GM18858 (cell line): ENCODE measurements at regions not wholly inside any gene's neighbourhood (a gene's known extent, or its start where the extent isn't known, plus 50 kb on each side); places are given as distances from the start of the nearest gene placed in this dataset.

Experiments
- ATAC-seq: cut with Tn5 transposase; IDR thresholded peaks from one replicate; pipeline ENCODE4 v1.9.1; 2021; ENCODE audit not compliant: unreplicated experiment

GRCh38 chr12:24561882-24562770 is 386.8 kb downstream of the BCAT1 start:
- ATAC-seq: no peak

GRCh38 chr12:24561411-24561871 is 387.5 kb downstream of the BCAT1 start:
- no peak for ATAC-seq

DNA sequence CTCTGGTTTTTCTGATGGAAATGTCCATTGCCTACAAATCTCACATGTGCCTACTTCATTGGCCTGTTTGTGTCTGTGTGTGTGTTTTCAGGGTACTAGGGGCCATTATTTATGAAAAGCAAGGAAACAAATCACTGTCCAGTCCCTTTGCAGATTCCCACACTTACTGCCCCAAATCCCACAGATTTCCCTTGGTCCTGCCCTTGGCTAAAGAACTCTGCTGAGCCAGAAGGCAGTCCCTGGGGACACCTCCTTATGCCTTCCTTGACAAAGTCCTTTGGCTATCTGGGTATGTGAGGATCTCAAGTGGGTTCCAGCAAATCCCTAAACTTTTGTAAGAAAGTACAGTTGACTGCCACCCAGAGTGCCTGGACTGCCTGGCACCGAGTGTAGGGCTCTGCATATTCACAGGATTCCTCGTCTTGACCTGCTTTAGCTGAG is 388.1 kb downstream of the BCAT1 start:
- ATAC-seq: no peak

DNA sequence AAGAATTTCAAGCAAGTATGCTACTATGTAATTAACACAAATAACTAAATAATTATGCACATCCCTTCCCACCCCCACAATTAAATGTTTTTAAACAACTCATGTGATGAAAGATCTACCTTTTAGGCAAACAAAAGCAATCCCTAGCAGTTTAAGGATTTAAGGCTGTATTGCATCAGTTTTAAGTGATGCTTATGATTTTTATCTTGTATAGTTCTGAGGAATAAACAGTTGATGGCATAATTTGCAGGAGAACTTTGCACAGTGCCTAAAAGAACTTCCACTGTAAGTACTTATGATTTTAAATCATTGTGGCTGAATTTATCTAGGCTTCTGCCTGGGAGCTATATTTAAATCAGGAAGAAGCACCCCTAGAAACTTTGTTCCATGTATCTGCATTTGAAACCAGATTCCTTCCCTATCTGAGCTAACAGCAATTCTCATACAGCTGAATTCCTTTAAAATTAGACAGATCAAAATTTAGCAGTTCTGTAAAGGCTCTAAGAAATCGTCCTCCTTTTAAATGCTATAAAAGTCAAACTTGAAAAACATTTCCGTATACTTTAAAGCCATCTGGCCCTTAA is 388.6 kb downstream of the BCAT1 start:
- no peak for ATAC-seq

- ATAC-seq: no peak
Measured at GRCh38 chr12:24557738-24558137, 391.2 kb downstream of the BCAT1 start.

GRCh38 chr12:24555730-24556129 is 393.2 kb downstream of the BCAT1 start:
- ATAC-seq: no peak

- ATAC-seq: no peak
Measured at GRCh38 chr12:24554612-24555295, 394.1 kb downstream of the BCAT1 start.

GRCh38 chr12:24553259-24553658 is 395.6 kb downstream of the BCAT1 start:
- ATAC-seq: no peak

DNA sequence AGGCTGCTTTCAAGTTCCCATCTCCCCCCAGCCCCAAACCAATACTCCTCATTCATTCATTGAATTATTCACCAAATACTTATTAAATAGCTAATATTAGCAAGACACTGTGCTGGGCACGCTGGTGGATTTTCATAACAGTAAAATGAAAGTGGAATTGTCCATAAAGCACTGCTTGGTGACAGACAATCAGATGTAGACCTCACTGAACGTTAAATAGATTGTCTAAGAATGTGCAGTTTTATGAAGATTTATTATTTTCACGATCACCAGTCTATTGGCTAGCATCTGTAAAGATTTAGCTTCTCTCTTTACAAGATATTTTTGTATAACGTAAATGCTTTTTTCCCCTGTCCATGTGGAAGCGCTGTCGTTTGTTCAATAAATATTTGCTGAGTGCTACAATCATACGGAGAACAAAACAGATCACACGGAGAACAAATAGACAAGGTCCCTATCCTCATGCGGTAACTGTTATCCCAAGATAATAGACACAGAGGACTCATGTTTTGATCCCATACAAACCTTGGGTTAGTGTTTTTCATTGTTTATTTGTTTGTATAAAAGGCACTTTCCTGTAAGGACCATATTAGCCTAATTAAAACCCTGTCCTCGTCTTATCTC is 397.6 kb downstream of the BCAT1 start:
- no peak for ATAC-seq

DNA sequence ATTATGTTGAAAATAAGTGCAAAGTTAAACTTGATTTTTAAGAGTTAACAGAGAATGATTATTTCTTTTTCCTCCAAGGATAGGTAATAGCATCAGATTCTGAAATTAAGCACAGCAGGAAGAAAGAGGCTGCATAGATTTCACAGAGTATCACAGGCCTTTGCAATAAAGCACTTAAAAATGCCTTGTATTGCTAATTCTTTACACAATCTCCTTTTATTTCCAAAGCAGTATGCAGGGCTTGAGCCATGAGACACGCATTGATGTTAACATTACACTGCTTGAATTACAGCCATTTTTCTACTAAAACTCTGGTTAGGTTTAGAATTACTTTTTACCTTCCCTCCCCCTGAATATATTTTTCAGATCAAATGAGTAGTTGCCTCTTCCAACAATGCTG is 398.3 kb downstream of the BCAT1 start:
- no peak for ATAC-seq

GRCh38 chr12:24546661-24547060 is 402.2 kb downstream of the BCAT1 start:
- no peak for ATAC-seq

- ATAC-seq: no peak
Measured at GRCh38 chr12:24546084-24546483, 402.8 kb downstream of the BCAT1 start.

DNA sequence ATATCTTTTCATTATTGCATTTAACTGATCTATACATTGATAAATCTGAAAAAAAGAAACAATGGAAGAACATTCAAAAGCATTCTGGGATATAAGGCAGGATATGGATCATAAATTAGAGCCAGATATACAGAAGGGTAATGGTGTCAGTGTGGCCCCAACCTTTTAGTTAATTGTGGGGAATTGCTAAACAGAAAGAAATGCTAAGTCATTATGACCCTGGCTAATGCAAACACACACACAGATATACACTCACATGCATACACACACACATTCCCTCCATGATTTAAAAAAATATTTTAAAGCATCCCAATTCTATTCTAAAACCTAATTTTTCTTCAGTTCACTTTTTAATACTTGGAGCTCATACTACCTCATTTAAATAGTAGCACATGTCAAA is 404.5 kb downstream of the BCAT1 start:
- ATAC-seq: no peak

- no peak for ATAC-seq
Measured at GRCh38 chr12:24541193-24541871, 407.6 kb downstream of the BCAT1 start.

- no peak for ATAC-seq
Measured at GRCh38 chr12:24539646-24540045, 409.3 kb downstream of the BCAT1 start.

DNA sequence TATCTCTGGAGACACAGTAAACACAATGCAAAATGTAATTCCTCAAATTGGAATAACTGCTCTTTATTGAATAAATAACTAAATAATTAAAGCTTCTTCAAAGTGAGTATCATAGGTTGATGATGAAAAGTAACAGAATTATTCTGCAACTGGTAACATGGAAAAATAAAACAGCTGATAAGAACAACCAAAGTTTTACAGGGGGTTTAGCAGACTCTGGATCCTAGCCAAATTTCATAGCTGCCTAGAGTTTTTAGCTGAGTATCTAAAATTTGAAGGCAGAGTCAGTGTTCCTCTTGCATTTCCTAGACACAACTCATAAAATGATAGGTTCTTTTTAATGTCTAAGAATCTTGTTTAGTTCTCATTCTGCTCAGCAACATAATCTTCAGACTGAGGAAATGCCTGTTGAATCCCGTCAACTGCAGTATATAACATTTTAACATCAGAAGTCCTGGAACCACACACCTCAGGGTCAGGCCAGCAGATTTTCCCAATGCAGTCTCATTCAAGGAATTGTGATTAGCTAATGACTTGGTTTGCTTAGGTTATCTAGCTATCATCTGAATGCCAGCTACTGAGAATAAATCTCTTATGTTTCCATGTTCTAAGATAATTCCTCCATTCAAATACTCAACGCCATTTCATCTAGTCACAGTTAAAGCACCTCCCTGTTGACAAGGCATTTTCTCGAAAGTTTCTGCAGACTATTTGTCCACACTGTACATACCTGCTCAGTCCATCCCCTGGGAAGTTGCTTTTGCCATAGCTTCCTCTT is 411.6 kb downstream of the BCAT1 start:
- ATAC-seq: no peak

DNA sequence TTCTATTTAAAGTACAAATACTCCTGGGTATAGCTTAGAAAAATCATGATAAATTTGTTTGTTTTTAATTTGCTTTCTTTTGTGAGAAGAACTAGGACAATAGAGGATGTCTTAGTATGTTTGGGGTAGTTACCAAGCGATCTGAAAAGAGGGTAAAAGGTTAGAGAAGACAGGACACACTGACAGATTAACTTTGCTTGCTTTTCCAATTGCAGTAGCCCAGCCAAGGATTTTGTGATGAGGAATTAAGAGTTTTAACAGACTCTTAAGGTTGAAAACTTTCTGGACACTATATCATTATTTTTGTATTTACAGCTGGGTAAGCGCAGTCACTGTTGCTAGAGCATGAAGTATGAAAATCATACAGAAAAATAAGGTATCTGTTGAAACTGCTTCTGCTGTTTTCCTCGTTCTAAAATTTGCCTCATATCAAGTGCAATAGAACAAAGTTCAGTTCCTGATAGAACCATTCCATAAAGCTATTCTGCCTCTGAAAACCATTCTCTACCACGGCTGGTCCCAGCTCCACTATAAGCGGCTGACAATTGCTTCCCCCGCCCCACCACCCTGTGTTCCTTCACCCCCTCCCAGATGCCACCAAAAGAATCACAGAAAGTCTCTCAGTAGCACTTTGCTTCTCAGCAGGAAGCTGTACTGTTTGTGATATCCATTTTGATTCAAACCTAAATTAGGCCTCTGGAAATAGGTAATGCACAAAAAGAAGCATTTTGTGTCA is 413.4 kb downstream of the BCAT1 start:
- ATAC-seq: no peak

DNA sequence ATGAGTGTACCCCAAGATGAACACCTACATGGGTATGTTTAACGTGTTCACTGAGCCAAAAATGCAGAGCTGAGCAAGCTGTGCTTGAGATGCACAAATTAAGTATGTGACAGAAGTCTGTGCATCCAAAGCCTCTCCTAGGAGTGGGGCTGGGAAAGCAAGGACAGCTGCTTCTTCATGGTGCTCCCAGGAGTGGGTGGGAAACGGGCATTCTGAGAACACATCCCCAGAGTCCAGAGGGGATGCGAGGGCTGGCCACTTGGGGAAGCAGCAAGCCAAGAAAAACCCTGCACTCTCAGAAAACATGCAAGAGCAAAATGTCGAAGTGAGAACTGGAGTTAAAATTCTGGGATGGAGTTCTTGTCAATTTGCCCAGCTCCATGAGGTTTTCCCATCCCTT is 414.3 kb downstream of the BCAT1 start:
- no peak for ATAC-seq

DNA sequence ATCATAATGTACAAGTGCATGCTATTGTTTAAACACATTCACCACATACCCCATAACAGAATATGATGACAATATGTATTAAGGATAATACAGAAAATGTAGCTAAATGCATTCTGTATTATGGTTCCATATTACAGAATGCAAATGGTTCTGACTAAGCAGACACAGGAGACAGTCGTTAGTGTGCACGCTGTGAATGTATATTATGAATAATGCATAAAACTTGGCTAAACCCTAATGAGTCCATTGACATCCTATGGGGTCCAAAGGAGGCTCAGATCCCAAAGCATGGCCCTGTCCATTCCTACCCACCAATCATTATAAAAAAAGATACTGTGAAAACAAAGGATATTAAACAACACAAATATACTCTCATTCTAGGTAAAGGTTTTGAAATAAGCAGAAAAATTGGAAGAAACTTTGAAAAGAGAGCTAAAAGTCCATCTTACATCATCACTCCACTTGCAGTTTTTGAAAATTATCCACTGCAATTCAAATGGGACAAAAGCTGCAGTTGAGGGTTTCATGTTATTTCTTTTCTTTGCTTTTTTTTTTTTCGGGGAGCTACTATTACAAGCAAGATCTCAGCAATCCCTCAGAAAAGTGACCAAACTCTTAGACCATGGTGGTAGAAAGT is 415.1 kb downstream of the BCAT1 start:
- no peak for ATAC-seq
